Heart right ventricle (tissue), 16 donors: ENCODE measurements at regions not wholly inside any gene's neighbourhood (a gene's known extent, or its start where the extent isn't known, plus 50 kb on each side); places are given as distances from the start of the nearest gene placed in this dataset.

Experiments used
- ATAC-seq, 8 donors: fragments of 200-7000 bp; cut with Tn5 transposase; one replicate each; pipeline ENCODE4 v1.9.1; 2020; ENCODE audit warnings: mild to moderate bottlenecking in 8 of 8, moderate library complexity in 8 of 8, moderate number of reproducible peaks in 1 of 8
- DNase-seq, 2 donors: peaks; one replicate each; pipeline ENCODE4 v3.0.0-alpha.2; 2020
- H3K27ac ChIP-seq, 10 donors: fragments of 200-600 bp; sonication (generic) in 2 of 10; one replicate each; pipeline versions ENCODE4 v1.5.0 to v1.8.0; 2020 to 2022; ENCODE audit warnings: mild to moderate bottlenecking in 3 of 10
- H3K27me3 ChIP-seq, 7 donors: fragments of 200-600 bp; one replicate each; pipeline ENCODE4 v1.8.0; 2021 to 2022; ENCODE audit warnings: mild to moderate bottlenecking in 2 of 7
- H3K36me3 ChIP-seq, 9 donors: fragments of 200-600 bp; sonication (generic) in 1 of 9; one replicate each; pipeline versions ENCODE4 v1.5.0 to v1.8.0; 2020 to 2022; ENCODE audit warnings: mild to moderate bottlenecking in 2 of 9
- H3K4me1 ChIP-seq, 9 donors: fragments of 200-600 bp; sonication (generic) in 1 of 9; one replicate each; pipeline versions ENCODE4 v1.5.0 to v1.8.0; 2020 to 2022; ENCODE audit warnings: mild to moderate bottlenecking in 4 of 9
- H3K4me3 ChIP-seq, 10 donors: fragments of 200-600 bp; sonication (generic) in 2 of 10; one replicate each; pipeline versions ENCODE4 v1.5.0 to v1.8.0; 2020 to 2022; ENCODE audit warnings: mild to moderate bottlenecking in 7 of 10, moderate library complexity in 2 of 10
- H3K9me3 ChIP-seq, 11 donors: fragments of 200-600 bp in 10 of 11; sonication (generic) in 2 of 11; one replicate each; pipeline versions ENCODE4 v1.5.0 to v1.8.0; 2013 to 2022; ENCODE audit warnings: mild to moderate bottlenecking in 2 of 11, control low read depth in 1 of 11, moderate library complexity in 1 of 11
- WGBS, 2 donors: extraction: QIAGEN DNeasy Blood & Tissue Kit; methylation state at CpG; one replicate each; pipeline ENCODE4 v1.1.7; 2013; ENCODE audit warnings: inconsistent platforms in 1 of 2; 5-methylcytosine and 5-hydroxymethylcytosine counted together
- intact Hi-C, 10 donors: fragments of 100-400 bp; cut with DNase I; formaldehyde crosslinking; loops; one replicate each; pipeline versions ENCODE4 v1.11.1 to v1.14.2; 2022
- TF ChIP-seq, protein P1 (sequence below), 9 donors: fragments of 200-600 bp; sonication (generic) in 2 of 9; IDR thresholded peaks; one replicate each; pipeline versions ENCODE4 v1.5.0 to v1.8.0; 2021 to 2022; ENCODE audit warnings: antibody characterized with exemption in 9 of 9, mild to moderate bottlenecking in 5 of 9, moderate library complexity in 1 of 9
- donor health status: Arrhythmogenic right ventricular cardiomyopathy.
- donor health status: ischemic (EF 13 %, LVEDD 7.1; RV severe dilation, severe dysfunction).
- donor health status: healthy with polysubstance abuse.
- donor health status: DM: no; HTN: yes; CAD: no.
- donor health status: DM: no; HTN: no; CAD: no.
- donor health status: ischemic (EF 25% LVEDD 6.9; RV normal size, moderate dysfunction).
- donor health status: ischemic (EF 25% LVEDD 5.7; RV mildly dilated, moderate dysfunction).
- donor health status: healthy.
- donor health status: DM: yes; HTN: yes; CAD: no.
- donor health status: Ischemic cardiomyopathy.
- donor health status: ischemic (EF 35%, LVEDD 5.7; RV mildly dilated, moderate dysfunction).
- donor health status: nonischemic (EF 11% LVEDD 7.7; RV severe dilation, severe dysfunction).
- donor health status: DM: yes; HTN: yes; CAD: no.
- donor health status: PGD.
- donor health status: ischemic (EF 29% LVEDD 5.4; RV normal size, mild dysfunction).
- donor health status: nonischemic (EF 23%, LVEDD 6.1; RV moderate dilation, normal function).

GRCh38 chr1:218817691-218818465, 355.8 kb upstream of the LYPLAL1 start:
- Histone ChIP-seq H3K4me1 (peaks cover 0 to 5% (median 0%) of the 10 kb centered on the region in 9 donors), H3K27ac (peak overlapping the region in 4 of 10 donors; percentile 16 to 41 (median 29)), H3K27me3 (no peaks in the 10 kb centered on the region), H3K9me3 (no peaks in the 10 kb centered on the region), H3K4me3 (no peak overlapping the region), H3K36me3 (no peaks in the 10 kb centered on the region)
- ATAC-seq (peak in 7 of 8 donors; percentile 42 to 77 (median 65)), DNase-seq (no peak)
- intact Hi-C loops: no loop called here
- TF ChIP-seq, protein P1, sequence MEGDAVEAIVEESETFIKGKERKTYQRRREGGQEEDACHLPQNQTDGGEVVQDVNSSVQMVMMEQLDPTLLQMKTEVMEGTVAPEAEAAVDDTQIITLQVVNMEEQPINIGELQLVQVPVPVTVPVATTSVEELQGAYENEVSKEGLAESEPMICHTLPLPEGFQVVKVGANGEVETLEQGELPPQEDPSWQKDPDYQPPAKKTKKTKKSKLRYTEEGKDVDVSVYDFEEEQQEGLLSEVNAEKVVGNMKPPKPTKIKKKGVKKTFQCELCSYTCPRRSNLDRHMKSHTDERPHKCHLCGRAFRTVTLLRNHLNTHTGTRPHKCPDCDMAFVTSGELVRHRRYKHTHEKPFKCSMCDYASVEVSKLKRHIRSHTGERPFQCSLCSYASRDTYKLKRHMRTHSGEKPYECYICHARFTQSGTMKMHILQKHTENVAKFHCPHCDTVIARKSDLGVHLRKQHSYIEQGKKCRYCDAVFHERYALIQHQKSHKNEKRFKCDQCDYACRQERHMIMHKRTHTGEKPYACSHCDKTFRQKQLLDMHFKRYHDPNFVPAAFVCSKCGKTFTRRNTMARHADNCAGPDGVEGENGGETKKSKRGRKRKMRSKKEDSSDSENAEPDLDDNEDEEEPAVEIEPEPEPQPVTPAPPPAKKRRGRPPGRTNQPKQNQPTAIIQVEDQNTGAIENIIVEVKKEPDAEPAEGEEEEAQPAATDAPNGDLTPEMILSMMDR (IDR thresholded peaks at IDR 0.05): no peak
- WGBS, 2 donors: 63 to 72% methylated on average over 8 of the region's 8 CpGs

DNA sequence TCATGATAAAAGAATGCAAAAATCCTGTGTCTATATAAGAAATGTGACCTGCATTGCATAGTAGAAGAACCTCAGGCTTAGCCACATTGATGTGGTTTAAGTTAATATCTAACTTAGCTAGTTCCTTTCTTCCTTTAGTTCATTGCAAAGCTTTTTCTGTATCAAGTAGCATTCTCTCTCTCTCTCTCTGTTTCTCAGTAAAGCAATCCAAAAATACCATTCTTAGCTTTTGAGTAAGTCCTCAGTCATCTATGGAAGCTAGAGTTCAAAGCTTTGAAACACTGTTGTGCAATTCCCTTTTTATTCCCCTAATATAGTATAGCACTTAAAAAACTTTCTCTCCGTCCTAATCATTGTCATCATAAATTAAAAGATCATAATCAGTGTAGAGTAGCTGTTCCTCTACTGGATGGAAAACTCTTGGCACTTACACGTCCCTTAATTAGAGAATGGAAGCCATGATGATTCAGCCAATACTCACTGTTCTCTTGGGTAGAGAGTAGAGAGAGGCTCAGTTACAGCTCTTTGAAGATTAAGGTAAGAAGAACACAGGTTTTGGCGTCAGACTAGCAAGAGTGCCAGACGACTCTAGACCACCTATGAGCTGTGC, 350.3 kb upstream of the LYPLAL1 start:
- no peak for ATAC-seq
- WGBS, 2 donors: 83 to 89% methylated on average over 4 of the region's 4 CpGs
- no peak overlapping the region for H3K27ac ChIP-seq

GRCh38 chr1:218827486-218827885, 346.2 kb upstream of the LYPLAL1 start:
- H3K4me1 ChIP-seq: no peaks in the 10 kb centered on the region
- no peak for ATAC-seq
- intact Hi-C loops: no loop called here
- no peak for DNase-seq
- no peaks in the 10 kb centered on the region for H3K36me3 ChIP-seq
- no peak overlapping the region for H3K4me3 ChIP-seq
- no peak overlapping the region for H3K27ac ChIP-seq
- TF ChIP-seq, protein P1 (IDR thresholded peaks at IDR 0.05): no peak
- H3K9me3 ChIP-seq: no peaks in the 10 kb centered on the region
- peaks cover 0 to 4% (median 0%) of the 10 kb centered on the region in 7 donors for H3K27me3 ChIP-seq

More for the DNA sequence above, 350.3 kb upstream of the LYPLAL1 start:
- TF ChIP-seq, protein P1 (IDR thresholded peaks at IDR 0.05): no peak
- DNase-seq: no peak
- Histone ChIP-seq H3K4me3 (no peak overlapping the region), H3K4me1 (peaks cover 0 to under 1% (median 0%) of the 10 kb centered on the region in 9 donors), H3K36me3 (no peaks in the 10 kb centered on the region), H3K9me3 (no peaks in the 10 kb centered on the region), H3K27me3 (peaks cover 0 to 4% (median 0%) of the 10 kb centered on the region in 7 donors)
- intact Hi-C loops: no loop called here

DNA sequence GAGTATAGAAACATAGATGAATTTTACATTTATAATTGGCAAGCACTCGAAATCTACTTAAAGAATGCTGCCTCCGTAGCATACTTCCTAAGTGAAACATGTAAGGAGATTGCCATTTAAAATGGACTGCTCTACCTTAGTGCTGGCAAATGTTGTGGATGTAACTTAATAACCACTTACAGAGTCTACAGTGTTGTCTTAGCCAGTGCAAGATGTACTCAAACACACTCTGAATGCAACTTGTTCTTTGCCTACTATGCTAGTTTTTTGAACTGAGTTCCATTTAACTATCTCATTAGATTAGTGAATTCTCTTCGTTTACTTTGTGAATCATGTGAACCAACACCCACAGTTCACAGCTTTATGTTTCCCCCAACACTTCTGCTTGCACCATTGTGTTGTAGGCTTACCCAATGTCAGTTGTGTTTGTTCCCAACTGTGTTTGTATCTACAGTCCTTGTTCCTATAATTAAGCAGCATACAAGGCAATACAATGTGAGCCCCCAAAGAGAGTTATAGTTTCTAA, 345.5 kb upstream of the LYPLAL1 start:
- ATAC-seq: no peak
- intact Hi-C loops: no loop called here
- Histone ChIP-seq H3K36me3 (no peaks in the 10 kb centered on the region), H3K4me3 (no peak overlapping the region), H3K27ac (no peak overlapping the region), H3K27me3 (peaks cover 0 to 4% (median 0%) of the 10 kb centered on the region in 7 donors), H3K9me3 (no peaks in the 10 kb centered on the region), H3K4me1 (no peaks in the 10 kb centered on the region)
- TF ChIP-seq, protein P1 (IDR thresholded peaks at IDR 0.05): no peak
- WGBS, 2 donors: 95 to 96% methylated on average over 3 of the region's 3 CpGs
- DNase-seq: no peak
